ENCODE measurements at regions not wholly inside any gene's neighbourhood (a gene's known extent, or its start where the extent isn't known, plus 50 kb on each side); places are given as distances from the start of the nearest gene placed in this dataset.
A peak's percentile ranks its signal among the peaks of the same experiment; 100 is the strongest.
"Not testable (repeated sequence)": the region's sequence is repeated elsewhere in the genome, so short reads cannot be mapped to it uniquely, and the experiment has no call there.

DNA sequence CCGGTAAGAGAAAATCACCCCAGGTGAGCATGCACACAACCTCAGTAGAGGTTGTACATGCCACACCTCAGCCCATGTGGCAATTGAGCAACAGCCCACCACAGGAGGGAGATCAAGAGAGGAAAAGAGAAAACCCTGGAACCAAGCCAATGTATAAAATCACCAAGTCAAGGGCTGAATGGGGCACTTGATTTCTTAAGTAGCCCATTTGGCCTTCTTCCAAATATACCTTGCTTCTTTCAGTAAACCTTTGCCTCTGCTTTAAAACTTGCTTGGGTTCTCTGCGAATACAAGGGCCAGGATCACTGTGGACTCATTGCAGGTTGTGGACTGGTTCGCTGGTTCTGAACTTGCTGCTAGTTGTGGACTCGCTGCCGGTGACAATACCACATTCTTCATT, 1814.0 kb downstream of the PLA2G4A start:
- DNase-seq = no peak

DNA sequence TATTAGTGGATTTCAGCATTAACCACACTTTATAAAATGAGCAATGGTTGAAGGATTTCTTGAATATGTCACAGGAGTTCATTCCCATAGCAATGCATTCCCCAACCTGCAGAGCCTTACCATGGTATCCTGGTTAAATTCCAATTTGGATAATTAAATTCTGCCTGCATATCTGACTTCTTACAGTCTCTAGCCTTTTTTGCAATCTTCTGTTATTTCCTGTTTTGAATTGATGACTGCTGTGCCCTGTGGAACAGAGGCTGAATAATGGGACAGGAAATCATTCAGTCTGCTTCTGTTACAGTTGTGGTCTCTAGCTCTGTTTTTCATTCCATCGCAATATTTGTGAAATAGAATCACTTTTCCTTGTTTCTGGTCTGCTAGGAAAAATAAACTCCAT, 1823.9 kb downstream of the PLA2G4A start:
- no peak for DNase-seq

DNA sequence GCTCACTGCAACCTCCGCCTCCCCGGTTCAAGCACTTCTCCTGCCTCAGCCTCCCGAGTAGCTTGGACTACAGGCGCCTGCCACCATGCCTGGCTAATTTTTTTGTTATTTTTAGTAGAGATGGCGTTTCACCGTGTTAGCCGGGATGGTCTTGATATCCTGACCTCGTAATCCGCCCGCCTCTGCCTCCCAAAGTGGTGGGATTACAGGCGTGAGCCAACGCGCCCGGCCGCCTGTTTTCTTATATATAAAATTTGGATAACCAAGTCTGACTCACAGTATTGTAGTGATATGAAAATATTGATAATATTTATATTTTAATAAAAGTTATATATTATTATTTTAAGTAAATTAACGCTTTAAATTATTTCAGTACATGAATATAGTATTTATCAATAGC, 1821.7 kb downstream of the BRINP3 start:
- not testable (repeated sequence) for DNase-seq

DNA sequence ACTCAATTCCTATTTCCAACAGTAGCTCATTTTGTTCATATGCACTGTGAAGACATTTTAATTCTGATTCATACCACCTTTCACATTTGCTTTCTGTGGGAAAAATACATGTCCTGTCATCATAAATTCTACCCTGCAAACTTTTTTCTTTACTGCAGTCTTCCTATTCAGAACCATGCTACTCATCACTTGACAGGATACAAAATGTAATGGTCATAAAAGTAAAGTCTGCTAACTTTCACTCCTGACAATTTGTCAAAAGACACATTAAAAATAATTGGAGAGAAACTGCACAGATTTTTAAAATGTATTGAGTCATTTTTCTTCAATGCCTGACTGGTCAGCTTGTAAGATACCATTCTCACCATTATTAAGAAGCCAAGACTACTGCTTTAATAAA, 1817.1 kb downstream of the BRINP3 start:
- no peak for DNase-seq

DNA sequence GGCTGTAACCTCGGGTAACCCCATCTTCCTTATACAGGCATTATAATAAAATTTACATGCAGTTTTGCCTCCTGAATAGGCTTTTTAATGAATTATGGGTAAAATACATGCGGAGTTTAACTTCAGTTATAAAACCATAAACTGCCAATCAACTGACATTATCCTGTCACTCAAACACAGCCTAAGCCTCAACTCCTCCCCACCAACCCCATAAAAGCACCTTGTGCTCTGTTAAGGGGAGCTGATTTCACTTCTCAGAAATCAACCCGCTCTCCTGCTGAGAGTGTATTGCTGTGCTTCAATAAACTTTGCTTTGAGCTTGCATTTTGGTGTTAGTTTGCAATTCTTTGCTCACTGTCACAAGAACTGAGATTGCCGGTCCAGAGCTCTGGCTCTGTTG, 1812.2 kb downstream of the BRINP3 start:
- DNase-seq = no peak

DNA sequence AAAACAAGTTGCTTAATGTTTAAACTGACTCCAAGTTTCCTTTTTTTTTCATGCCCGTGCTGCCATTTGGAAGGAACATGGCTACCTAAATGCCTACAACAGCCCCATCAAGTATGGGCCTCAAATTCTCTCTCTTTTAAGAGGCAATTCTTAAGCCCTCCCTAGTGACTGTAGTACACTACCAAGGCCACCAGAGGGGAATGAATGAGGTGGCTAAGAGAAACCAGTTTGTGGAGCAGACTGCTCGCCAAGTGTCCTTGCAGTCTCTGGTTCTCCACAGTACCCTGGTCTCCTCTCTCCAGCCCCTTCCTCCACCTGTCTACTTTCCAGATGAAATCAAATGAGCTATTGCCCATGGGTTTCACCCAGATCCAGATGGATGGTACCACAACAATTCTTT, 1809.6 kb downstream of the BRINP3 start:
- no peak for DNase-seq

DNA sequence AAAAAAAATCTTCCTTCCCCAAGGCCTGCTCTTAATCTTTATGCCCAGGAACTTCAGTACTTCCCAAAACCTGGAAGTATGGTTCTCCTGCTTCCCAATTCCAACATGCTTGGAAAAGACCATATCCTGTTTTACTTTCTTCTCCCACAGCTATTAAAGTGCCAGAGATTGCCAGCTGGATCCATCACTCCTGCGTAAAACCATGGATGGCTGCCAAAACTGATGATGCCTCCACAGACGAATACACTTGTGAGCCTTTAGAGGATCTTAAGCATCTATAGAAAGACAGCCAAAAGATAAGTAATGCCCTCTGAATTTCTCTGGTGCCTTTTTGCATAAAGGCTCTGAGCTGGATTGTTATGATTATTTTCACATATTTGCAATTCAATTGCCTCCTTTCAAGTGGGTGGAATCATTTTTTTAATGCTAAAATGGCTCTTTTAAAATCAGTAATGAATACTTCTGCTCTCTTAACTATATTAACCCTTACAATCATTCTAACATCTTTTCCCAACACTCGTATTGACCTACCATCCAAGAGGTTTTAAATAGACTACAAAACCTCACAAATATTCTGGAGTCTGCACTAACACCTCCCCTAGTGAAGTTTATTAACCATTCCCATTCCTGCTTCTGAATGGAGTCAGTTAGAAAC, 1807.8 kb downstream of the BRINP3 start:
- no peak for DNase-seq

DNA sequence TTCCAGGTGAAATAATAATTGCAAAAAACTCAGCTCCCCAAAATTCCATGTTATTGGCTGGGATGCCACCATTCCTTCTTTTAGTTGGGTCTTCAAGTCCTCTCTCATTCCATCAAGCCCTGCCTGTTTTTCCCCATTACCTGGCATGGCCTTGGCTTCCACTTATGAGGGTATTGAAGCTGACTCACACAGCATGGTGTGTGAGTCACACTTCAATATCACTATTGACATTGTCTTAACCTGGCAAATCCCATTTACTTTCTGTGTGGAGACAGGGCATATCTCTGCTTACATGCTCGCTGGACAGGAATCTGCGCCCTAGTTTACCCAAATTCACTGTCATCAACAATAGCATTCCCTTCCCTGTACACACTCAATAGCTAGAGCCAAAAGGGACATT, 1806.8 kb downstream of the BRINP3 start:
- DNase-seq = no peak

DNA sequence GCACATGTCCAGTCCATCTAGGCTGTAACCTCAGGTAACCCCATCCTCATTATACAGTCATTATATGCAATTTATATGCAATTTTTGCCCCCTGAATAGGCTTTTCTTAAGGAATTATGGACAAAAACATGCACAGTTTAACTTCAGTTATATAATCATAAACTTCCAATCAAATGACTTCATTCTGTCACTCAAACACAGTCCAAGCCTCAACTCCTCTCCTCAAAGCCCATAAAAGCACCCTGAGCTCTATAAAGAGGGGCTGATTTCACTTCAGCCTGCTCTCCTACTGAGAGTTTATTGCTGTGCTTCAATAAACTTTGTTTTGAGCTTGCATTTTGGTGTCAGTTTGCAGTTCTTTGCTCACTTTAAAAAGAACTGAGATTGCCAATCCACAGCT, 1805.5 kb downstream of the BRINP3 start:
- no peak for DNase-seq

DNA sequence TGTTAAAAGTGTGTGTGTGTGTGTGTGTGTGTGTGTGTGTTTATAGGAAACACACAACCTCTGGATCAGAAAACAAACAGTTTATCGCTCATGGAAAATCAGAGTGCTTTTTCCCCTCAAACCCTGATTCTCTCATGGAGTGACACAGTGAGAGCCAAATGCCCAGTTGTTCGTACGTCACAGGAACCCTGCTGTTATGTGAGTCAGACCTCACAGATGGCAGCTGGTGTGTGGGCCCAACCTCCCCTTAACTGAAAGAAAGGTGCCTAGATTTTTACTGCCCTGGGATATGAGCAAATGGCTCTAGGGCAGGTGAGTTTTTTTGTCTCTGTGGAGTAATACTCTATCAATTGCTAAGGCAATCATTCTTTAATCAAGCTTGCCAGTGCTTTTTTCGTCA, 1788.1 kb downstream of the BRINP3 start:
- DNase-seq = no peak

DNA sequence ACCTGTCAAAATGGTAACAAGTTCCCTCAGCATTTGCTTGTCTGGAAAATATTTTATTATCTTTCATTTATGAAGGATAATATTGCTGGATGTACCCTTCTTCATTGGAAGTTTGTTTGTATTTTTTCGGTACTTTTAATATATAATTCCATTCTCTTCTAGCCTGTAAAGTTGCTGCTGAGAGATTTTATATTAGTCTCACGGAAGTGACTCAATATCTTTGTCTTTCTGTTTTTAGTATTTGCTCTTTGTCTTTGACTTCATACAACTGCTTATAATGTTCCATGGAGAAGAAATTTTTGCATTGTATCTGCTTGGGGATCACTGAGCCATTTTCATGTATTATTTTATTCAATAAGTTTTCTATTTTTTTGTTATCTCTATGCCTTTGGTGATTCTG, 1777.5 kb downstream of the BRINP3 start:
- no peak for DNase-seq

DNA sequence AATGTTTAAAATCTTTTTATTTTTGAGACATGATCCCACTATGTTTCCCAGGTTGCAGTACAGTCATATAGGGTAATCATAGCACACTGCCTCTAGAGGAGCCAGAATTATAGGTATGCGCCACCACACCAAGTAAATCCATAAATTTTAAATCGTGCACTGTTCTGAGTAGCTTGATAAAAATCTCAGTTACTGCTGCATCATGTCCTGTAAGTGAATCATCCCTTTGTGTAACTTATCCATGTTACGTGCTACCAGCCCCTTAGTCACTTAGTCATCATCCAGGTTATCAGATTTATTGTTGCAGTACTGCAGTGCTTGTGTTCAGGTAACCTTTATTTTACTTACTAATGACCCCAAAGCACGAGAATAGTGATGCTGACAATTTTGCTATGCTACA, 1770.9 kb downstream of the BRINP3 start:
- no peak for DNase-seq

DNA sequence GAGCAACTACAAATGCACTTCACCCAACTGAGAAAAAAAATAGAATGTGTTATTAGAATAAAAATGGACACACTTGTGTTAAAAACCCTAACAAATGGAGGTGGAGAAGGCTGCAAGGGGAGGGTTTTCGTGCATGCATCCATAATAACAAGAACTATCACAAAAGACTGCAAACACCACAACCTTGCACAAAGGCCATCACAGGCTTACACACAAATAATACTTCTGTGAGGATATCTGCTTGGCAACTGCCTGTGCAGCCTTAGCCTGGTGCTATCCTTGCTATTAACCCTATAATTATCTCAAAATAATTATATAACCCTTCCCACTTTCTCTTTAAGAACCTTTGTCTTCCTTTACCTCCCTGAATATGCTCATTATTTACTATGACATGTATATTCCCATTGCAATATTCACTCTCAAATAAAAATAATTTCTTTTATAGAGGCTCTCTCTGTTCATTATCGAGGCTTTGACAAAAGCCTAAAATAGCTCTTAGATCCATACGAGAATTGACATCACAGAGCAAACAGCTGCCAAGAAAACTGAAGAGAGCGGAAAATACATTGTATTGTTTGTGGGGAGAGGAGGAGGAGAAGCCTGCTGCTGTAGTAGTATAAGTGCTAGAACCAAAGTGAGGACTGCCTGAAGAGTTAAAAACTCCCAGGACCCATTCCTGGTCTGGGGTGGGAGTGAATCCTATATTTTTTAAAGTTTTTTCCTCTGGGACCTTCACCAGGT, 1768.7 kb downstream of the BRINP3 start:
- DNase-seq = peak; percentile 5

DNA sequence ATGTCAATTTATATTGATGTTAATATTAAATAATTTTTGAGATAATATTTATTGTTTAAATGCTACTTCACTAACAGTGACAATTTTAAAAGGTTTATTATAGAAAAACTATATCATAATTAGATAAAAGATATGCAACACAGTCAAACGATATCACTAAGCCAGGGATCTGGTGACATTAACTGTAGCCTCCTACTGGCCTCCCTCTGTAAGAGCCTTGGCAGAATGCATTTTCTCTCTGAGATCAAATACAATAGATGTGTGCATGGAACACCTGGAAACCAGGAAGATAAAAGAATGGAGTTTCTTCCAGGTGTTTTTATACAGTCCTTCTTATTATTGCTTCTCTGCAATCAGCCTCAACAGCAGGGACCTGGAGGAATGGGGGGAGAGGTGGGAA, 1762.1 kb downstream of the BRINP3 start:
- no peak for DNase-seq

DNA sequence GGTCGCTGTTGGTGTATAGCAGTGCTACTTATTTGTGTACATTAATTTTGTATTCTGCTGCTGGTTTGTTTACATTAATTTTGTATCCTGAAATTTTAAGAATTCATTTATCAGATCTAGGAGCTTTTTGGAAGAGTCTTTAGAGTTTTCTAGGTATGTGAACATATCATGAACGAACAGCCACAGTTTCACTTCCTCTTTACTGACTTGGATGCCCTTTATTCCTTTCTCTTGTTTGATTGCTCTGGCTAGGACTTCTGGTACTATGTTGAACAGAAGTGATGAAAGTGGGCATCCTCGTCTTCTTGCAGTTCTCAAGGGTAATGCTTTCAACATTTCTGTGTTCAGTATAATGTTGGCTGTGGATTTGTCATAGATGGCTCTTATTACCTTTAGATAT, 1757.9 kb downstream of the BRINP3 start:
- DNase-seq = no peak

DNA sequence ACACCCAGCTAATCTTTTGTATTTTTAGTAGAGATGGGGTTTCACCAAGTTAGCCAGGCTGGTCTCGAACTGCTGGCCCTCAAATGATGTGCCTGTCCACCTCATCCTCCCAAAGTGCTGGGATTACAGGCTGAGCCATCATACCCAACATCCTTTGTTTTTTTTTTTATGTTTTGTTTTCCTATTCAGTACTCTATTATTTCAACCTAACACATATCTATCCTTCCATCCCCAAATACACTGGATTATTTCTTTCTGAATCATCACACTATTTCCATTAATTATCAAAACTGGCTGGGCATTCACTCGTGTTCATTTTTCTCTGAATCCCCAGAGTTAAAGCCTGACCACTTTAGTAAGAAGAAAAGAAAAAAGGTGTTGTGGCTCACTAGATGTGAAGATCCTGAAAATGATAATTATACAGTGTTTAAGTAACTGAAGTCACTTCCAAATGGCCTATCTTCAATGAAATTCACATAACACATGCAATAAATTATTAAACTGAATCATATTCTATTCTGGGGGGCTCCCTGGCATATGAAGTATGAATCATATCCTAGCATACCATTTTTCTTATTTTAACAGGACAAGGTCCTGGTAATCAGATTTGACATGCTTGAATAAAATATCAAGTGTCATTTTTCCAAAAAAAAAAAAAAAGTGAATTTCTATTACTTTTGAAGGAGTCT, 1754.2 kb downstream of the BRINP3 start:
- no peak for DNase-seq

DNA sequence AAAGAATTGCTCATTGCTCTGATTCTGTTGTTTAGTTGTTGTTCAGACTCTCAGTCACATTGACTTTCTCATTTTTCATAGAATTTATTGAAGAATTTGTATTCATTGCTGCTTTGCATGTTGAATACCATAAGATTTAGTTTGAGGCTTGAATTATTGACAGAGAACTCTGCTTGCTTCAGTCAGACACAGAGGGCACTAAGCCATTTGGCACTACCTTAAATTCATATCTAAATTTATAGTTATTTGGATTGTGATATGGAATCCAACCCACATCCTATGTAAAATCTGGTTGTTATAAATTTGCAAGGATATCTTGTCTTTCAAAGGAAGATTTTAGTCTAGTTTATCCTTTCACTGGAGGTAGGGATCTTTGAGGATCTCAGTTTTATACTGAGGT, 1748.6 kb downstream of the BRINP3 start:
- no peak for DNase-seq

DNA sequence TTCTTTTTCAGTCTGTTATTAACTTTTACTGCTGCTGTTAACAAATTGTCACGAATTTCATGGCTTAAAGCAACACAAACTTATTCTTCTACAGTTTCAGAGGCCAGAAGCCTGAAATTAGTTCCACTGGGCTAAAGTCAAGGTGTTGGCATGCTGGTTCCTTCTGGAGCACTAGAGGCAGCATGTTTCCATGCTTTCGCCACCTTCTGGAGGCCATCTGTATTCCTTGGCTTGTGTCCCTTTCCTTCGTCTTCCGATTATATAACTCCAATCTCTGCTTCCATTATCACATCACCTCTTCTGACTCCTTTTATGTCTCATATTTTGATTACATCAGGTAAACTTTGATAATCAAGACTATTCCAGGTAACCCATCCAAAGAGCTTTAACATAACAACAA, 1742.1 kb downstream of the BRINP3 start:
- no peak for DNase-seq

DNA sequence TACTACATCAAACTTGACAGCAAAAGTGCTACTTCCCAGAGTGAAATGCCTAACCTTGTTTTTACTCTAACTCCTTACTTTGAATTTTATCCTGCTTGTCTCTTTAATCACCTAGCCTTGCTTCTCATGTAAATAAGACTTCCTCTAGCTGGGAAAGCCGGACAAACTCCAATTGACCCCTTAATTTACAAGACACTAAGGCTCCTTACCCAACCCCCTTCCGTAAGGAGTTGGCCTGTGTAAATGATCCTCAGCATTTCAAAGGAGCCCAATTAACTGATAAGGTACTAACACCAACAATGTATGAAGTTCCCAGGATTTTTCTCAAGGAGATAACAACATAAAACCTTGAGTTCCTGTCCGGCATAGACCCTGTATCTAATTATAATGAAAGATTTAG, 1728.4 kb downstream of the BRINP3 start:
- not testable (repeated sequence) for DNase-seq

DNA sequence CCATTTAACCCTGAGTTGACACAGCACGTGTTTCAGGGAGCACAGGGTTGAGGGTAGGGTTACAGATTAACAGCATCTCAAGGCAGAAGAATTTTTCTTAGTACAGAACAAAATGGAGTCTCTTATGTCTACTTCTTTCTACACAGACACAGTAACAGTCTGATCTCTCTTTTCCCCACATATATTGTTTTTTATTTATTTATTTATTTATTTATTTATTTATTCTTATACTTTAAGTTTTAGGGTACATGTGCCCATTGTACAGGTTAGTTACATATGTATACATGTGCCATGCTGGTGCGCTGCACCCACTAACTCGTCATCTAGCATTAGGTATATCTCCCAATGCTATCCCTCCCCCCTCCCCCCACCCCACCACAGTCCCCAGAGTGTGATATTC, 1725.6 kb downstream of the BRINP3 start:
- not testable (repeated sequence) for DNase-seq

DNA sequence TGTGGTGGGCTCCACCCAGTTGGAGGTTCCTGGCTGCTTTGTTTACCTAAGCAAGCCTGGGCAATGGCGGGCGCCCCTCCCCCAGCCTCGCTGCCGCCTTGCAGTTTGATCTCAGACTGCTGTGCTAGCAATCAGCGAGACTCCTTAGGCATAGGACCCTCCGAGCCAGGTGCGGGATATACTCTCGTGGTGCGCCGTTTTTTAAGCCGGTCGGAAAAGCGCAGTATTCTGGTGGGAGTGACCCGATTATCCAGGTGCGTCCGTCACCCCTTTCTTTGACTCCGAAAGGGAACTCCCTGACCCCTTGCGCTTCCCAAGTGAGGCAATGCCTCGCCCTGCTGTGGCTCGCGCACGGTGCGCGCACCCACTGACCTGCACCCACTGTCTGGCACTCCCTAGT, 1719.9 kb downstream of the BRINP3 start:
- DNase-seq = not testable (repeated sequence)

DNA sequence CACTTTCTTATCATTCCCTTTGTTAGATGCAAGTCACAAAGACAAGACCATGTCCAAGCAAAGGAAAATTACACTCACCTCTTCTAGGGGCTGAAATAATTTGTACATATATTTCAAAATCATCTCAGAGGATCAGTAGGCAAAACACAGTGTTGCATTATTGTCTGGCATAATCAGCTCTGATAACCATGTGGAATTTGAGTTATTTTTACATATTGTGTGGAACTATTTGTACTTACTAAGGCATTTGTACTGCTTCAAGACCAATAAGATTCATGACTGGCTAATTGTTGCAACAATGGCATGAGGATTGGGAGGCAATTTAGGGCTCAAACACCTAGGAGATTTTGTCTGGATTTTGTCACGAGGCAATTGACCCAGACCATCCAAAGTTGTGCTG, 1716.4 kb downstream of the BRINP3 start:
- no peak for DNase-seq

DNA sequence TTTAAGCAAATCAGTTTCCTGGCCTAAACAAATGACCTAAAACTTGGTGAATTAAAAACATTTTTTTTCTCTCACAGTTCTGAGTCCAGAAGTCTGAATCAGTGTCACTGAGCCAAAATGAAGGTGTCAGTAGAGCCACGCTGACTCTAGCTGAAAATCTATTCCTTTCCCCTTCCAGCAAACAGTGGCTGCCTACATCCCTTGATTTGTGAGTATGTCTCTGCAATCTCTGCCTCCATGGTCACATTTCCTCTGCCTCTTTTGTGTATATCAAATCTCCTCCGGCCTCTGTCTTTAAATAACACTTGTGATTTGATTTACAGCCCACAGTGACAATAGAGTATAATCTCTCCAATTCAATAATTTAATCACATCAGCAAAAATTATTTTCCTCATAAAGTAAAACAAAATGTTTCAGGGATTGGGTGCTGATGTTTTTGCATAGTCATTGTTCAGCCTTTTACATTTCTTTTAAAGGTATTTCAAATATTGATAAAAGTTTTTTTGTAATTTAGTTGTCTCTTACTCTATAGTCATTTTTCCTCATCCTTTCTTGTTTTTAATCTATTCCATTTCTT, 1715.4 kb downstream of the BRINP3 start:
- no peak for DNase-seq

Measured in skin of body (tissue), 1 donor.